ENCODE measurements at regions not wholly inside any gene's neighbourhood (a gene's known extent, or its start where the extent isn't known, plus 50 kb on each side); places are given as distances from the start of the nearest gene placed in this dataset.

GRCh38 chr2:9765611-9766531 is 77.4 kb upstream of the TAF1B start:
- Histone ChIP-seq H3K27me3 (ENCODE audit: insufficient read depth, low read length, poor library complexity, severe bottlenecking) (no peaks in the 10 kb centered on the region), H3K4me2 (ENCODE audit: low read depth, low read length, poor library complexity, severe bottlenecking) (no peak overlapping the region), H3K9me3 (ENCODE audit: insufficient read depth, low read depth, low read length) (no peaks in the 10 kb centered on the region), H3K9me2 (replicated peaks; ENCODE audit: low read depth, low read length) (no peaks in the 10 kb centered on the region), H4K20me1 (ENCODE audit: insufficient read depth, low read length, poor library complexity, severe bottlenecking) (no peaks in the 10 kb centered on the region), H3K9ac (ENCODE audit: low read depth, low read length, poor library complexity, severe bottlenecking) (no peak overlapping the region), H3K4me3 (ENCODE audit: low read length, poor library complexity, severe bottlenecking) (no peak overlapping the region), H2AFZ (ENCODE audit: low read length) (no peak overlapping the region), H3K4me1 (ENCODE audit: insufficient read depth, low read length, poor library complexity, severe bottlenecking) (peaks cover 12% of the 10 kb centered on the region), H3K36me3 (ENCODE audit: insufficient read depth, low read length) (no peaks in the 10 kb centered on the region), H3F3A (ENCODE audit: low read depth) (peaks cover 5% of the 10 kb centered on the region; the same call in 1 of the 2 replicates), H3K79me2 (ENCODE audit: insufficient read depth, low read length) (no peaks in the 10 kb centered on the region)
- TF ChIP-seq EZH2phosphoT487 (IDR thresholded peaks at IDR 0.05; ENCODE audit: borderline replicate concordance) (no peak), CTCF (conservative IDR thresholded peaks at IDR 0.05; ENCODE audit: low read length) (peak; percentile 50)

- Histone ChIP-seq H3K9me3 (ENCODE audit: insufficient read depth, low read depth, low read length) (no peaks in the 10 kb centered on the region), H3K9me2 (replicated peaks; ENCODE audit: low read depth, low read length) (no peaks in the 10 kb centered on the region), H3F3A (ENCODE audit: low read depth) (no peaks in the 10 kb centered on the region), H3K27me3 (ENCODE audit: insufficient read depth, low read length, poor library complexity, severe bottlenecking) (no peaks in the 10 kb centered on the region), H2AFZ (ENCODE audit: low read length) (no peak overlapping the region), H3K4me1 (ENCODE audit: insufficient read depth, low read length, poor library complexity, severe bottlenecking) (peaks cover 7% of the 10 kb centered on the region), H3K4me2 (ENCODE audit: low read depth, low read length, poor library complexity, severe bottlenecking) (no peak overlapping the region), H3K79me2 (ENCODE audit: insufficient read depth, low read length) (no peaks in the 10 kb centered on the region), H3K36me3 (ENCODE audit: insufficient read depth, low read length) (no peaks in the 10 kb centered on the region), H3K9ac (ENCODE audit: low read depth, low read length, poor library complexity, severe bottlenecking) (no peak overlapping the region), H4K20me1 (ENCODE audit: insufficient read depth, low read length, poor library complexity, severe bottlenecking) (no peaks in the 10 kb centered on the region), H3K4me3 (ENCODE audit: low read length, poor library complexity, severe bottlenecking) (no peak overlapping the region)
- TF ChIP-seq CTCF (conservative IDR thresholded peaks at IDR 0.05; ENCODE audit: low read length) = no peak
- no peak for TF ChIP-seq EZH2phosphoT487 (IDR thresholded peaks at IDR 0.05; ENCODE audit: borderline replicate concordance)
Observed at GRCh38 chr2:9767656-9768281, 75.5 kb upstream of the TAF1B start.

- Histone ChIP-seq H3F3A (ENCODE audit: low read depth) (no peaks in the 10 kb centered on the region), H3K9me3 (ENCODE audit: insufficient read depth, low read depth, low read length) (no peaks in the 10 kb centered on the region), H3K4me3 (ENCODE audit: low read length, poor library complexity, severe bottlenecking) (no peak overlapping the region), H4K20me1 (ENCODE audit: insufficient read depth, low read length, poor library complexity, severe bottlenecking) (no peaks in the 10 kb centered on the region), H3K9me2 (replicated peaks; ENCODE audit: low read depth, low read length) (no peaks in the 10 kb centered on the region), H3K27me3 (ENCODE audit: insufficient read depth, low read length, poor library complexity, severe bottlenecking) (no peaks in the 10 kb centered on the region), H3K79me2 (ENCODE audit: insufficient read depth, low read length) (no peaks in the 10 kb centered on the region), H3K4me2 (ENCODE audit: low read depth, low read length, poor library complexity, severe bottlenecking) (no peak overlapping the region), H3K9ac (ENCODE audit: low read depth, low read length, poor library complexity, severe bottlenecking) (no peak overlapping the region), H3K4me1 (ENCODE audit: insufficient read depth, low read length, poor library complexity, severe bottlenecking) (peaks cover 7% of the 10 kb centered on the region), H3K36me3 (ENCODE audit: insufficient read depth, low read length) (no peaks in the 10 kb centered on the region), H2AFZ (ENCODE audit: low read length) (no peak overlapping the region)
- no peak for TF ChIP-seq EZH2phosphoT487 (IDR thresholded peaks at IDR 0.05; ENCODE audit: borderline replicate concordance)
Observed at GRCh38 chr2:9768388-9768787, 74.9 kb upstream of the TAF1B start.
